ENCODE measurements at regions not wholly inside any gene's neighbourhood (a gene's known extent, or its start where the extent isn't known, plus 50 kb on each side); places are given as distances from the start of the nearest gene placed in this dataset.
"Not testable (repeated sequence)": the region's sequence is repeated elsewhere in the genome, so short reads cannot be mapped to it uniquely, and the experiment has no call there.

DNA sequence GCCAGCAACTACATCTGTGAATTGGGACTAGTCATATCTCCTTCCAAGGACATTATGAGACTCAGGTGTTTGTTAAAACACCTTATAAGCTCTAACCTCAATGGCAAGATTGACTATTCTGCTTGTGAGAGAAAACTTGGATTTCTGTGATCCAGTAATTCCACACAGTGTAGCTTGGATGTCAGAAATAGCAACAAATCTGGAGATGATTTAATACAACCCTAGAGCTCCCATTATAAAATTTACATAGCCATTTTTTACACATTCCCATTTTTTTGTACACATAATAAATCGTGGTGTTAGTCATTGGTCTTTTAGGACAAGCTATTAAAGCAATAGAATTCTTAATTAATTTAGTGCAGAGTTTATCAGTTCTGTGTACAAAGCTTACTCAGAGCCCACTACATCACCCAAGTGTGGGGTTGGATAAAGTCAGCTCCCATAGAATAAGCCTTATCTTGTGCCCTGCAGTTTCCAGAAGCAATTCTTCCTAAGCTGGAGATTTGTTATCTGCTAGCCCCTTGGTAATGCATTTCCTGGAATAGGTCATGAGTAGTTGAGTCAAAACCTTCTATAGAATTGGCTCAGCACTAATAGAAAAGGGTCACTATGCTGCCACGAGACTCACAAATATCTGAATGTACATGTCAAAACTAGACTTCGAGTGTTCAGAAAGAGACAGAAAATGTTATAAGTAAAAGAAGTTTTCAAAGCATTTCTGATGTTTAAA is 434.0 kb upstream of the RUNX1 start:
- DNase-seq: peak; percentile 65

DNA sequence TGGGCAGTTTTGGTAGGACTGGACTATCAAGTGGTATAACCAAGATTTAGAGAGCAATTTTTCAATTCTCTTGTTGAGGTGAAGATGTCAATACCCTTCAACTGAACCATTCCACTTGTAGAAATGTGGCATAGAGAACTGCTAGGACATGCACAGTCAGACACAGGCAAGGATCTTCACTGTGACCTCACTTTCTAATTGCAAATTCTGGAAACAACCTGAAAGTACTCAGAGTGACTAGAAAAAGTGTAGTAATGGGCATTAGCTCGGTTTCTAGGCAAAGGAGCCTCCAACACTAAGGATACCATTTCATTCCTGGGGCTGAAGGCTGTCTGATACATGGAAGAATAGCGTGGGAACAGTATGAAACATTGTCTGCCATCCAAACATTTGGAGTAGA is 433.0 kb upstream of the RUNX1 start:
- DNase-seq: no peak

GRCh38 chr21:35481005-35481404 is 431.9 kb upstream of the RUNX1 start:
- DNase-seq: no peak

GRCh38 chr21:35479529-35479928 is 430.4 kb upstream of the RUNX1 start:
- no peak for DNase-seq

DNA sequence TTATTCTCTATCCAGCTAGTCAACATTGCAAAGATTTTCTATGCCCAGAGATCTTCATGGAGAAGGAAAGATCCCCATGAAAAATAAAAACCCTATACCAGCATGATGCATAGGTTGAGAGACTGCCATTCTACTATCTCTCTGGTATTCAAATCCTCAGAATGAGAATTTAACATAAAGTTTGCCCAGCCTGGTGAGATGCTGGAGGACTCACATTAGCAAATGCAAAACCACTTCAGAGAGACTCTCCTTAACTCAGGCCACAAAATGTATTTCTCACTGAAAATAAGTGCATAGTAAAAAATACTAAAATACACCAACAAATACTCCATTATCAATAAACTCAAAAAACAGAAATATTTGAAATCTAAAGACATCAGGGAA is 430.0 kb upstream of the RUNX1 start:
- no peak for DNase-seq

DNA sequence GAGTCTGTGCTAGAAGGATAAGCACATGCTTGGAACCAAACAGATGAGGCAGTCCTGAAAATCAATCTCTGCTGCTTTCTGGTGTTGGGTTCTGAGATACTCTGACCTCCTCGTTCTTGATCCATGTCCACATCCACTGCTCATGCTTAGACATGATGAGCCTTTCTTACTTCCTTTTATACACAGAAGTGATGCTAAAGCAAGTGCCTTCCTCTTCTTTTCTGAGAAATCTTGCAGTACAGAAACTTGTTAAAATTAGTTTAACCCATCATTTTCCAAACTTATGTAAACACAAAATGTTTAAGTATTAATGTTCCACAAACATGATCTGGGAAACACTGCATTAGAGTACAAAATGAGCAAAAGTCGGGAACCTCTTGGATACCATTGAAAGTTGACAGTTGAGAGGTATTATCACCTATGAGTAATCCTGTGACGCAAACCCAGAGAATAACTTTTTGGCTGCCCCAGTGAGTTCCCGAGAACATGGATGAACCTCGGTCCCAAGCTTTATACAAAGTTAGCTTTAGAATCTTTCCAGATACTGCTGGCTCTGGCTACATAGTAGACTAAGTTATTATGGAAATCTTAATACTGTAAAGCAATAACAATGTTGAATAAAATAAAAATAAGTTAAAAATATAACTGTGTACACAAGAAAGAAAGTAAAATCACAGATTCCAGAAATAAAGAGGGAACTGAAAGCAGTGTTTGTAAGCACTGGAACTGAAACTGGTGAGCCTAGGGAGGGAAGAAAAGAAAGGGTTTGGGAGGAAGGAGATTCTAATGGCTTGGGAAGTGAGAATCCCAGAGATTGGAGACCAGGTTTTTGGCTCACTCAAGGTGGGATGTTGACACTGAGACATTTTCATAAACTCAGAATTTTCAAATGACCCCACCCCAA is 429.3 kb upstream of the RUNX1 start:
- no peak for DNase-seq

DNA sequence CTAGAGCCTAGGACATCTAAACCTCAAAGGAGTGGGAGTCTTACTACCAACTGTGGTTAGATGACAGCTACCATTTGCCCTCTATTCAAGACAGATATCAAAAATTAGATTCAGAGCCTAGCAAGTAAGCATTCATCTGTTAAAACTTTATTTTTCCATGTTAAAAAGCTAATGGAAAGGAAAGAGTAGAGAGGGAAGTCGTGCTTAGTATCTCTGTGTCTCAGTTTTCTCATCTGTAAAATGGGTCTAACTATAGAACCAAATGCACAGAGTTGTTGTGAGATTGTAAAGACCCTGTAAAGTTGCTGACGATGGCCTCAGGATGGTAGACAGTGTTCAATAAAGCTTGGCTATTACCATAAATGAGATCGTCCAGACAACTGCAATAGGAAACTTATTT is 428.5 kb upstream of the RUNX1 start:
- no peak for DNase-seq

DNA sequence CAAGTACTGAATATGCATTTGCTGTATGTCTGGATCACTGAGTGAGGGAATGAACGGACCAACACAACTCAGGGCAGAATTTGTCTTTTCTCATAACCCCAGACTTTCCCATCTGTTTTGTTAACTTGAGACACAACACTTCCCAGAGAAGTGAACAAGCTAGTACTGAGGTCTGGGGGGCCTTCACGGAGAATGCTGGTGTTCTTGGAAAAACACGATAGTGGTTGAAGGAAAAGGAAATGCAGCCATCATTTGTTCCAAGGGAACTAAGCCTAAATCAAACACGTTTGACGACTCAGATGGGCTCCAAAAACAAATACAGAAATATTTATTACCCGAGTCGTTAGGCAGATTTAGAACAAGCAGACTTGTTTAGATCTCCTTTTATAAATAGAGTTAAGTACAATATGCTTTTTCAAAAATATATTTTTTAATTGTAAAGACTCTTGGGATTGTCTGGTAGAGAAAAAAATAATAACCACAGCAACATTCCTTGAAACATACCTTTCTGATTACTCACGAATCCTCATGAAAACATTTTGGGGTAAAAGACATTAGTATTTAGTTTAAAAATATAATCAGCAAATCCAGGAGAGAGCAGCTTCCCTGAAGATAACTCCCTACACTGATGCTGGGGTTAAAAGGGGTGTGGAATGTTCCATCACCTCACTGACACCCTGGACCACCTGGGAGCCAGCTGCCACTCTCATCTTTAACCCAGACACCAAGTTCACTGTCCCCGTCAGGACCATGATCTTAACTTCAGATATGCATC is 427.7 kb upstream of the RUNX1 start:
- DNase-seq: no peak

DNA sequence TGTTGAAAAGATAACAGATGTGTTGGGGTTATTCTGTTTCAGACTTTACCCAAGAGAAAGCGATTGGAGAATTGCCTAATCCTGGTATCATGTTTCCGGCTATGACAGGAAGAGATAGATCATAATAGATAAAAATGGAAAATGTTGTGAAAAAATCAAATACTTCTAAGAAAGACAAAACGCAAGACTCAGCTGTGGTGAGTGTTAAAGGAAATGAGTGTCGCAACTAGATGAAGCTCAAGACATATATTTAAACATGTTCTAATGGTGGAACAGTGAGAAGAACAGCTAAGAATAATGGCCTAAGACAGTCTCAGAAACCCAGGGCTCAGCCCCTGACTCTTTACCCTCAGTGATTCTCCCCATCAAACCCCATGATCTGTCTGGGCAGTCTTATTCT is 426.7 kb upstream of the RUNX1 start:
- peak; percentile 28 for DNase-seq

GRCh38 chr21:35475009-35475408 is 425.9 kb upstream of the RUNX1 start:
- no peak for DNase-seq

- DNase-seq: no peak
Measured at GRCh38 chr21:35473496-35473895, 424.4 kb upstream of the RUNX1 start.

- DNase-seq: no peak
Measured at GRCh38 chr21:35470522-35470921, 421.4 kb upstream of the RUNX1 start.

GRCh38 chr21:35469498-35469897 is 420.4 kb upstream of the RUNX1 start:
- DNase-seq: no peak

DNA sequence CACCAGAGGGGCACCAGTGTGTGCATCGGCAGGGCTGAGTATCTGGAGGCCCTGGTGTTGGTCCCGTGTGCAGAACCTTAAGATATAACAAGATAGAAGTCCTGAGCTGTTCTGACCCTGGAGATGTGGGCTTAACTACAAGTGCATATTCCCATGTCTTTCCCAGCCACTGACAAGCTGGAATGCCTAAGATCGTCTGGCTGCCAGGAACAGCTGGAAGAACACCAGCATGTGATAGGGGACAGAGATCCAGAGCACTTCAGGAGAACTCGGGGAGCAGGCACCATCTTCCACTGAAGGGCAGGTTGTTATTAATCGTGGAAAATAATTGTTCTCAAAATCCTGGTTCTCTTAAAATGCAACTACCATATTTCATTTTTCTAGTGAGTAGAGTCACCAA is 419.9 kb upstream of the RUNX1 start:
- DNase-seq: no peak

DNA sequence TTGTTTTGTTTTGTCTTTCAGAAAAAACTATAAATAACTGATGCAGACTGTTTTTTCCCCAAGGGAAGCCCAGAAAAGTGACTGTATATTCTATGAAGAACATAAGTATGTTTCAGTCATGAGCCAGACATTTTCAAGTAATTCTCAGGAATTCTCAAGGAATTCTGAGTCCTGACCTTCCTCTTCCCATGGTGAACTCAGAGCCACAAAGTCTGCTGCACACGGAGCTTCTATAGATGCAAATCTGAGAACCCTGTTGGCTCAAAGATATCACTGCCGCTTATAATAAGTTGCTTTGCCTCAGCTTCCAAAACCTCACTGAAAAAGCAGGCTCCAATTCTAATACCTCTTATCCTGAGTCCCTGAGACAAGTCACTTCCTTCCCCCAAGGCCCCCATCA is 418.5 kb upstream of the RUNX1 start:
- no peak for DNase-seq

- not testable (repeated sequence) for DNase-seq
Measured at GRCh38 chr21:35466681-35467080, 417.6 kb upstream of the RUNX1 start.

DNA sequence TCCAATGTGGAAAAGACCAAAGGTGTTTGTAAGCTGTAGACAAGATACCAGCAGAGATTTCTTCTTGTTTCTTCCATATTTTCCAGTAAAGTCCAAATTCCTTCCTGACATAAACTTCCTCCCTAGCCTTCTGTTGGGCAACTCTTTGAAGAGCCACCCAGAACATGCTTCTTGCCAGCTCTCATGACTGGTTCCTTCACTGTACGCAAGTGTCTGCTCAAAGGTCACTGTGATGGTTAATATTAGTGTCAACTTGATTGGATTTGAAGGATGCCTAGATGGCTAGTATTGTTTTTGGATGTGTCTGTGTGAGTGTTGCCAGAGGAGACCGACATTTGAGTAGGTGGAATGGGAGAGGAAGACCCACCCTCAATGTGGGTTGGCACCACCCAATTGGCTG is 416.6 kb upstream of the RUNX1 start:
- DNase-seq: no peak

- DNase-seq: no peak
Measured at GRCh38 chr21:35461700-35462099, 412.6 kb upstream of the RUNX1 start.

GRCh38 chr21:35460441-35460840 is 411.3 kb upstream of the RUNX1 start:
- DNase-seq: no peak

- no peak for DNase-seq
Measured at GRCh38 chr21:35458405-35458804, 409.3 kb upstream of the RUNX1 start.

DNA sequence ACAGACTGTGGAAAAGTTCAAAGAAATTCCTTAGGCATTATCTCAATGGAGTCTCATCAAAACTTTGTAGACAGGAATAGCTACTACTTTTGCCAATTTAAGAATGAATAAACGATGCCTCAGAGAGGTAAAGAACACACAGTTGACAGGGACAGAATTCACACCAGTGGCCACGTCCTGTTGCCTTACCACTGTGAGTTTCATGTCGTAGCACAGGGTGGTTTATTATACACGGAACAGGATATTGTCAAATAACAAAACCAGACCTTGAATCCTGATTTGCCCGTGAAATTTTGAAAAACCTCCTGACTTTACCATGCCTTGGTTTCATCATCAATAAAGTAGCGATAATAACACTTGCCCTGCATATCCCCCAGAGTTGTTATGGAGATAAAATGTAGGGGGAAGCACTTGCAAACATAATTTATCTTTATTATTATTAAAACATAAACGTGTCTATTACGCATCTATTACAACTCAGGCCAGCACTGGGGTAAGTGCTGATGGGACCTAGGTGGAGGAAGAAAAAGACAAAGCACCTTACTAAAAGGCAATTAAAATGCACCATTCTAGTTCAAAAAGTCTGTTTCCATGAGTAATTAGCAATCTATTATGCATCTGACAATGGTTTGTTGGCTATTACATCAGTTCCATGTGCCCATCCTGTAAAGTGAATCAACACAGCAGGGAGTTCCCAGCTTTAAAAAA is 408.1 kb upstream of the RUNX1 start:
- peak; percentile 27 for DNase-seq

- DNase-seq: no peak
Measured at GRCh38 chr21:35451276-35451675, 402.2 kb upstream of the RUNX1 start.

DNA sequence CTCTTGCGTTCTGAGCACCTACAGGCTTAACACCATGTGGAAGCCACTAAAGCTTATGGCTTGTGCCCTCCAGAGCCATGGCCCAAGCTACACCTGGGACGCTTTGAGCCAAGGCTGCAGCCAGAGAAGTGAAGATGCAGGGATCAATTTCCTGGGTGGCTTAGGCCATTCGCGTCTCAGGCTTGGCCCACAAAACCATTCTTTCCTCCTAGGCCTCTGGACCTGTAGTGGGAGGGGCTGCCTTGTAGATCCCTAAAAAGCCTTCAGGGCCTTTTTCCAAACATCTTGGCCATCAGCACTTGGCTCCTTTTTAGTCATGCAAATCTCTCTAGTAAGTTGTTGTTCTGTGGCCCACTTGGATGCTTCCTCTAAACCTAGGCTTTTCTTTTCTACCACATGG is 401.7 kb upstream of the RUNX1 start:
- DNase-seq: no peak
